Ammon's horn (tissue), 1 donor: ENCODE measurements at regions not wholly inside any gene's neighbourhood (a gene's known extent, or its start where the extent isn't known, plus 50 kb on each side); places are given as distances from the start of the nearest gene placed in this dataset.
"Not testable (repeated sequence)": the region's sequence is repeated elsewhere in the genome, so short reads cannot be mapped to it uniquely, and the experiment has no call there.

Source experiments
- DNase-seq: peaks from one replicate; pipeline ENCODE4 v3.0.0-alpha.2; 2016; ENCODE audit warnings: low spot score

- DNase-seq: no peak
Measured at GRCh38 chr2:75432761-75433361, 127.9 kb downstream of the EVA1A start.

GRCh38 chr2:75431763-75432162, 129.0 kb downstream of the EVA1A start:
- DNase-seq: no peak

GRCh38 chr2:75431276-75431675, 129.5 kb downstream of the EVA1A start:
- DNase-seq: no peak

GRCh38 chr2:75430449-75430848, 130.3 kb downstream of the EVA1A start:
- DNase-seq: not testable (repeated sequence)

GRCh38 chr2:75428646-75429443, 131.9 kb downstream of the EVA1A start:
- peak; percentile 48 for DNase-seq

- no peak for DNase-seq
Measured at GRCh38 chr2:75428060-75428459, 132.7 kb downstream of the EVA1A start.

- DNase-seq: no peak
Measured at GRCh38 chr2:75424936-75425619, 135.7 kb downstream of the EVA1A start.

- DNase-seq: no peak
Measured at GRCh38 chr2:75421986-75422385, 138.8 kb downstream of the EVA1A start.

GRCh38 chr2:75416420-75417342, 144.1 kb downstream of the EVA1A start:
- DNase-seq: no peak

GRCh38 chr2:75415731-75416130, 145.0 kb downstream of the EVA1A start:
- DNase-seq: no peak

GRCh38 chr2:75415111-75415626, 145.6 kb downstream of the EVA1A start:
- DNase-seq: no peak

- no peak for DNase-seq
Measured at GRCh38 chr2:75411574-75411973, 149.2 kb downstream of the EVA1A start.

GRCh38 chr2:75410702-75411101, 150.0 kb downstream of the EVA1A start:
- DNase-seq: no peak

GRCh38 chr2:75408771-75409170, 152.0 kb downstream of the EVA1A start:
- no peak for DNase-seq

GRCh38 chr2:75407038-75407530, 153.7 kb downstream of the EVA1A start:
- DNase-seq: no peak

- no peak for DNase-seq
Measured at GRCh38 chr2:75406131-75406581, 154.6 kb downstream of the EVA1A start.

- DNase-seq: no peak
Measured at GRCh38 chr2:75405000-75405399, 155.7 kb downstream of the EVA1A start.

GRCh38 chr2:75403991-75404428, 156.7 kb downstream of the EVA1A start:
- DNase-seq: peak; percentile 51

- no peak for DNase-seq
Measured at GRCh38 chr2:75396314-75396713, 164.4 kb downstream of the EVA1A start.

- DNase-seq: not testable (repeated sequence)
Measured at GRCh38 chr2:75394764-75395163, 166.0 kb downstream of the EVA1A start.

- no peak for DNase-seq
Measured at GRCh38 chr2:75390169-75390568, 170.6 kb downstream of the EVA1A start.
